Testis (tissue), 2 donors: ENCODE measurements at regions not wholly inside any gene's neighbourhood (a gene's known extent, or its start where the extent isn't known, plus 50 kb on each side); places are given as distances from the start of the nearest gene placed in this dataset.

ENCODE experiments used
- POLR2A ChIP-seq: fragments of 450-650 bp; IDR thresholded peaks from one replicate; pipeline ENCODE4 v1.6.1; 2017; ENCODE audit warnings: antibody characterized with exemption, mild to moderate bottlenecking, moderate library complexity
- TF ChIP-seq, protein P1 (sequence below), 3 experiments: fragments of 450-650 bp in 2 of 3; fragments of 200-600 bp in 1 of 3; sonication (generic) in 1 of 3; IDR thresholded peaks; one replicate each; pipeline ENCODE4 v1.5.1; 2016 to 2019; ENCODE audit warnings: antibody characterized with exemption in 3 of 3, mild to moderate bottlenecking in 2 of 3, moderate library complexity in 1 of 3

DNA sequence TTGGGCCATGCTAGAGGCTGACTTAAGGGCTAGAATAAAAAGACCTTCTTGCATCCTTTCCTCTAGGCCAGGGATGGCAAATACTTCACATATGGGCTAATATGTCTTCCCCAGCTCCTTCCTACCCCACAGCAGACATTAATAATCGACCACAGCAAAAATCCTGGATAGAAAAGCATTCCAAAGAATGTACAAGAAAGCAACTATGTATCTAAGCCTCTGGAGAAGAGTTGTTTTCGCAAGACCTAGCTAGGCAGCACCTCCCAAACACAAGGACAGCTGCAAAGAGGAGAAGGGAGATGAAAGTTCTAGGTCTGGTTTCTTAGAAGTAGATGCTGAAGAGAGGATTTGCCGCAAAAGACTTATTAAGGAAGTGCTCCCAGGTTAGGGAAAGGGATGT is 372.6 kb downstream of the SLC4A3 start:
- TF ChIP-seq, protein P1, sequence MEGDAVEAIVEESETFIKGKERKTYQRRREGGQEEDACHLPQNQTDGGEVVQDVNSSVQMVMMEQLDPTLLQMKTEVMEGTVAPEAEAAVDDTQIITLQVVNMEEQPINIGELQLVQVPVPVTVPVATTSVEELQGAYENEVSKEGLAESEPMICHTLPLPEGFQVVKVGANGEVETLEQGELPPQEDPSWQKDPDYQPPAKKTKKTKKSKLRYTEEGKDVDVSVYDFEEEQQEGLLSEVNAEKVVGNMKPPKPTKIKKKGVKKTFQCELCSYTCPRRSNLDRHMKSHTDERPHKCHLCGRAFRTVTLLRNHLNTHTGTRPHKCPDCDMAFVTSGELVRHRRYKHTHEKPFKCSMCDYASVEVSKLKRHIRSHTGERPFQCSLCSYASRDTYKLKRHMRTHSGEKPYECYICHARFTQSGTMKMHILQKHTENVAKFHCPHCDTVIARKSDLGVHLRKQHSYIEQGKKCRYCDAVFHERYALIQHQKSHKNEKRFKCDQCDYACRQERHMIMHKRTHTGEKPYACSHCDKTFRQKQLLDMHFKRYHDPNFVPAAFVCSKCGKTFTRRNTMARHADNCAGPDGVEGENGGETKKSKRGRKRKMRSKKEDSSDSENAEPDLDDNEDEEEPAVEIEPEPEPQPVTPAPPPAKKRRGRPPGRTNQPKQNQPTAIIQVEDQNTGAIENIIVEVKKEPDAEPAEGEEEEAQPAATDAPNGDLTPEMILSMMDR (IDR thresholded peaks at IDR 0.05): no peak
- no peak for TF ChIP-seq POLR2A
